ENCODE measurements at regions not wholly inside any gene's neighbourhood (a gene's known extent, or its start where the extent isn't known, plus 50 kb on each side); places are given as distances from the start of the nearest gene placed in this dataset.

- WGBS, 5 donors: 87 to 95% (median 93%) methylated on average over 3 of the region's 3 CpGs
- Histone ChIP-seq H3K27ac (no peak overlapping the region), H3K4me1 (peaks cover 0 to 20% (median 0%) of the 10 kb centered on the region in 4 donors), H3K4me3 (no peak overlapping the region), H3K36me3 (no peaks in the 10 kb centered on the region), H3K27me3 (no peaks in the 10 kb centered on the region), H3K9me3 (peaks cover 0 to 7% (median 0%) of the 10 kb centered on the region in 4 donors)
- intact Hi-C loops (cut with DNase I; ENCODE audit: low total_unique reads): no loop called here
- TF ChIP-seq CTCF (IDR thresholded peaks at IDR 0.05) (no peak), EP300 (IDR thresholded peaks at IDR 0.05) (no peak), POLR2A (IDR thresholded peaks at IDR 0.05) (no peak), POLR2AphosphoS5 (IDR thresholded peaks at IDR 0.05) (no peak)
- no peak for DNase-seq
These were observed 448.4 kb upstream of the ITGA1 start for GRCh38 chr5:52339285-52339684.

GRCh38 chr5:52342361-52342760 is 445.4 kb upstream of the ITGA1 start:
- intact Hi-C loops (cut with DNase I; ENCODE audit: low total_unique reads): no loop called here

GRCh38 chr5:52356311-52356918 is 431.3 kb upstream of the ITGA1 start:
- Histone ChIP-seq H3K27ac (no peak overlapping the region), H3K27me3 (no peaks in the 10 kb centered on the region), H3K4me3 (no peak overlapping the region), H3K4me1 (peaks cover 0 to 7% (median 2%) of the 10 kb centered on the region in 4 donors), H3K9me3 (no peaks in the 10 kb centered on the region), H3K36me3 (no peaks in the 10 kb centered on the region)
- DNase-seq: peak in 1 of 2 donors; percentile 64
- WGBS, 5 donors: 15 to 25% (median 23%) methylated on average over 3 of the region's 3 CpGs
- TF ChIP-seq POLR2A (IDR thresholded peaks at IDR 0.05) (no peak), POLR2AphosphoS5 (IDR thresholded peaks at IDR 0.05) (no peak), CTCF (IDR thresholded peaks at IDR 0.05) (peak in 4 of 7 experiments; percentile 50 to 78 (median 65)), EP300 (IDR thresholded peaks at IDR 0.05) (no peak)
- intact Hi-C loops (cut with DNase I; ENCODE audit: low total_unique reads): no loop called here

More at GRCh38 chr5:52342361-52342760, 445.4 kb upstream of the ITGA1 start:
- Histone ChIP-seq H3K27ac (no peak overlapping the region), H3K9me3 (no peaks in the 10 kb centered on the region), H3K27me3 (no peaks in the 10 kb centered on the region), H3K4me3 (no peak overlapping the region), H3K4me1 (peaks cover 0 to 20% (median 0%) of the 10 kb centered on the region in 4 donors), H3K36me3 (no peaks in the 10 kb centered on the region)
- no peak for TF ChIP-seq CTCF (IDR thresholded peaks at IDR 0.05)
- no peak for TF ChIP-seq POLR2A (IDR thresholded peaks at IDR 0.05)
- no peak for TF ChIP-seq POLR2AphosphoS5 (IDR thresholded peaks at IDR 0.05)
- no peak for TF ChIP-seq EP300 (IDR thresholded peaks at IDR 0.05)
- peak in 1 of 2 donors; percentile 22 for DNase-seq

GRCh38 chr5:52359261-52359660 is 428.5 kb upstream of the ITGA1 start:
- no peak for TF ChIP-seq CTCF (IDR thresholded peaks at IDR 0.05)
- TF ChIP-seq EP300 (IDR thresholded peaks at IDR 0.05): no peak
- no peak for TF ChIP-seq POLR2AphosphoS5 (IDR thresholded peaks at IDR 0.05)
- TF ChIP-seq POLR2A (IDR thresholded peaks at IDR 0.05): no peak
- Histone ChIP-seq H3K27ac (no peak overlapping the region), H3K27me3 (no peaks in the 10 kb centered on the region), H3K9me3 (no peaks in the 10 kb centered on the region), H3K4me1 (peaks cover 0 to 7% (median 0%) of the 10 kb centered on the region in 4 donors), H3K36me3 (no peaks in the 10 kb centered on the region), H3K4me3 (no peak overlapping the region)
- DNase-seq: no peak
- intact Hi-C loops (cut with DNase I; ENCODE audit: low total_unique reads): no loop called here

Data from stomach (tissue), 8 donors.